HEK293T (cell line): ENCODE measurements at regions not wholly inside any gene's neighbourhood (a gene's known extent, or its start where the extent isn't known, plus 50 kb on each side); places are given as distances from the start of the nearest gene placed in this dataset.

Source experiments
- CTBP1 ChIP-seq: fragments of 450-650 bp; IDR thresholded peaks from 2 replicates; pipeline ENCODE4 v1.6.1; 2016; ENCODE audit warnings: borderline replicate concordance
- FOXM1 ChIP-seq: fragments of 450-650 bp; IDR thresholded peaks from 2 replicates; pipeline ENCODE4 v1.6.1; 2017; ENCODE audit warnings: mild to moderate bottlenecking, borderline replicate concordance
- LEF1 ChIP-seq: fragments of 450-650 bp; IDR thresholded peaks from 2 replicates; pipeline ENCODE4 v1.6.1; 2017; ENCODE audit warnings: mild to moderate bottlenecking, borderline replicate concordance
- NFRKB ChIP-seq: fragments of 450-650 bp; IDR thresholded peaks from 2 replicates; pipeline ENCODE4 v1.6.1; 2016; ENCODE audit warnings: mild to moderate bottlenecking, moderate library complexity
- TARDBP ChIP-seq: fragments of 450-650 bp; IDR thresholded peaks from 2 replicates; pipeline ENCODE4 v1.6.1; 2016

- TF ChIP-seq FOXM1: no peak
- TF ChIP-seq TARDBP: no peak
- TF ChIP-seq LEF1: no peak
- no peak for TF ChIP-seq NFRKB
- TF ChIP-seq CTBP1: no peak
These were observed 313.6 kb upstream of the RTL1 start for GRCh38 chr14:101217080-101217463.
